Suppressor macrophage treated with lipopolysaccharide for 1 hour (primary cell): ENCODE measurements at regions not wholly inside any gene's neighbourhood (a gene's known extent, or its start where the extent isn't known, plus 50 kb on each side); places are given as distances from the start of the nearest gene placed in this dataset.
"Not testable (repeated sequence)": the region's sequence is repeated elsewhere in the genome, so short reads cannot be mapped to it uniquely, and the experiment has no call there.

Source experiments
- DNase-seq, 3 donors: peaks; one replicate each; pipeline ENCODE4 v3.0.0-alpha.2; 2020 to 2022

DNA sequence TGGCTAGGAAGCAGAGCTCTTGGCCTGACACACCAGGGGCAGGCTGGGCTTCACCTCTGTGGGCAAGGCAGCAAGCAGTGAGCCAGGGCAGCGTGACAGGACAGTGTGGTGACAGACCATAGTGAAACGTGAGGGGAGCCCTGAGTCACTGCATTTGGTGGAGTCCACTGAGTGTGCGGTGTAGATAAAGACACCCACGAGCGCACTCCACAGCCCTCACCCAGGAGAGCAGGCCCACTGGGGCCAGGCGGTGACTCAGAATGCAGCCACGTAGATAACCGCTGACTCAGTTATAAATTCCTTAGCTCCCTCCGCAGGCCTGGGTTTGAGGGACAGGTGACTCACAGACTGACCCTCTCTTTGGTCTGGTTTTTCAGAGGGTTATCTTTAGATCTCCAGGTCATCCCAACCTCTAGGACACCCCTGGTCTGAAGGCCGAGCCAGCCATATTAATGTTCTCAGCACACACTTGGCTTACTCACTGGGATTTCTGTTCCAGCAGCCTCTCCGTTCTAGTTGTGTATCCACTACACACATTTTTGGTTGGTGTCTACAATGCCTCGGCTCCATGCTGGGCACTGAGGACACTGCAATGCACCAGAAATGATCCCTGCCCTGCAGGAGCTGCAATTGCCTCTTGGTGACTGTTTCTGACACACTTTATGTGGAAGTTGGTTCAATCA, 90.2 kb upstream of the TSPAN2 start:
- no peak for DNase-seq

DNA sequence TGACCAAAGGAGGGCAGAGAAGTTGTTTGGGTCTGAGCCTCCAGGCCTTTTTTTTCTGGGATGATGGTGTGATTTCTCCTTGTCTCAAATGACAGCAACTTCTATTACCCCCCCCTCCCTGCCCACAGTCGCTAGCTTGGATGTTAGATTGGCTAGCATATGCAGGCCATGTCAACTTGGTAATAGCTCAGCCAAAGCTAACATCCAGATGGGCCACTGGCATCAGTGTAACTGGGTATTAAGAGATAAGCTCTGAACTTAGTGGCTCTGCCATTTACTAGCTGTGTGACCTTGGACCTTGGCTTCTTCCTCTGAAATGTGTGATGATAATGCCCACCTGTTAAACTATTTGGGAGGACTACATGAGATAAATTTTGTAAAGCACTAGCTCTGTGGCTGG, 86.9 kb upstream of the TSPAN2 start:
- DNase-seq = no peak

DNA sequence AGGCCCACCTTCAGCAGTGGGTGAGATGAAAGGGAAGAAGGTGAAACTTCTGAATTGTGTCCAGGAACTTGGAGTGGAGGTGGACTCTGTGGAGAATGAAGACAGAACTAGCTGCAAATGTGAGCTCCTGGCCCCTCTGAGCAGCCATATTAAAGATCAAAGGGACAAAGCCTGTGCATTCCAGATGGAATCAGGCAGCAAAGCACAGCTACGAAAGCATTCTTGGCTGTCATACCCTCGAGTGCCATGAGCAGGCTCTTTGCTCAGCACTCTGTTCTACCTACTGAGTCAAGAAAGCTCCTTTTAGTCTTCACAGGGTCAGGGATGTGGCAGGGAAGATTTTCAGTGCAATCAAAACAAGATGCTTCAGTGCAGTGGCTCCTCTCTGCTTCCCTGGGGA, 86.3 kb upstream of the TSPAN2 start:
- DNase-seq = no peak

DNA sequence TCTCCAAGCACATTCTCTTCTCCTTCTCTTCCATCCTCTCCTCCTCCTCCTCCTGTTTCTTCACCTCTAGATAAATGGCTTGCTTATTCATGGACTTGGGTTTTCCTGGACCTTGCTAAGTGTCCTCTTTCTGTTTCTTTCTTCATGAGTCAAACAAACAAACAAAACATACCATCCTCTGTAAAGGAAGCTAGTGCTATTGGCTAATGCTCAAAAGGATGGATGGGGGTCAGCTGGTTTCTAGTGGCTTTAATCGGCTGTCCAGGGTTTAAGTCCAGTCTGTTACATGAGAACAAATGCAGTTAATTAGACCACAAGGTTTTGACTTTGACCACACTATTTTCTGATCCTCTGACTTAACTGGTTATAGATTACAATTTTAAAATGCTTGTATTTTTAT, 83.8 kb upstream of the TSPAN2 start:
- no peak for DNase-seq

DNA sequence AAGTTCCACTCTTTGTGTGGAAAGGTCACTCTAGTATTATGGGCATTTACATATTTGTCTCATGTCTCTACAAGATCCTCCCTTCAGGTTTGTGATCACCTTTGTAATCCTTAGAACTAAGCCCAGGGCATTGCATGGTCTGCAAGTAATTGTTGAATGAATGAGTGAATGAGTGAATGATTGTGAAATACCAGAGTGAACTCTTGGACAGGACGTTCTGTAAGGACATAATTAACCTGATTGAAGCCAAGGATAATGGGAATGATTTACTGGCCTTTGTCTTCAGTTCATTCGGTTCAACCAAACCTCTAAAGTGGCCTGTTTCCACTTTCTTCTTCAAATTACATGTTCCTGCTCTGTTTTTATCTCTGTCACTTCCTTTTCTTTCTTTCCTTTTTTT, 83.0 kb upstream of the TSPAN2 start:
- DNase-seq = no peak

DNA sequence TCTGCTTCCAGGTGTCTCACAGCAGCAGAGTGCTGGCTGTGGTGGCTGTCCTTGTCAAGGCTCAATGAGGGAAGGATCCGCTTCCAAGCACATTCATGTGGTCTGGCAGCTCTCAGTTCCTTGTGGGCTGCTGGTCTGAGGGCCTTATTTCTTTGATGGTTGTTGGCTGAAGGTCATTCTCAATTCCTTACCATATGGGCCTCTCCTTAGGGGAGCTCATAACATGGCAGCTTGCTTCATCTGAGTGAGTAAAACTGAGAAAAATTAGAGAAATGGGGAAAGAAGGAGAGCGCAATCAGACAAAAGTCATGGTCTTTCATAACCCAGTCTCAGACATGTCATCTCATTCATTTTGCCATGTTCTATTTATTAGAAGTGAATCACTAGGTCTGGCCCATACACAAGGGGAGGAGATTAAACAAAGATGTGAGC, 81.7 kb upstream of the TSPAN2 start:
- no peak for DNase-seq

DNA sequence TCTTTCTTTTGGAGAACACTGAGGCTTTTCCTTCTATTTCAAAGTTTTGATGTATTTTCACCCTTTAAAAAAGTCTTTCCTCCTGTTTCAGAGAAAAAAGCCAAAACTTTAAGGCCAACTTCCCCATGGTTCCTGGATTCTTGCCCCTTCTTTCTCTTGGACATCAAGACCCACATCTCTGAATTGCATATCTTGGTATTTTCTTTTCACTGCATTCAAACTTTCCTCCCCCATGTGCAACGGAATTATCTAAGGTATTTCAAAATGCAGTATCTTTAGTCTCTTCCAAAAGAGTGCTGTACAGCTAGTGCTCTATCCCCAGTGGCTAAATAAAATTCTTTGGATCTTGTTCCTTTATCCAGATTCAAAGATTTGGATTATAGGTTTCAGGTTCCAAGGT, 81.1 kb upstream of the TSPAN2 start:
- DNase-seq = no peak

DNA sequence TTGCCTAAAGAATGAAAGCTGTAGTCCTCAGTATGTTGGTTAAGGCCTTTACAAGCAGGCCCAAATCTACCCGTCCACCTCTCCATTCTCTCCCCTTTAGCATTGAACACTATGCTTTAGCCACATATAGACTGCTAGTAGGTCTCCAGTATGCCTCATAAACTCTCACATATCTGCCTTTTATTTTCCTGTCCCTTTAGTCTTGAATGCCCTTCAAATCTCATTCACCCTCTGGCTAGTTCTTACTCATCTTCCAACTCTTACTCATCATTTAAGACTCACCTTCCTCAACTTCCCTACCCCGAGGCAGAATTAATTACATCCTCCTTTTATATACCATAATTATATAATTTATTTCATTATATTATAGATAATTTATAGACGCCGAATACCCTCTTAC, 78.7 kb upstream of the TSPAN2 start:
- no peak for DNase-seq

DNA sequence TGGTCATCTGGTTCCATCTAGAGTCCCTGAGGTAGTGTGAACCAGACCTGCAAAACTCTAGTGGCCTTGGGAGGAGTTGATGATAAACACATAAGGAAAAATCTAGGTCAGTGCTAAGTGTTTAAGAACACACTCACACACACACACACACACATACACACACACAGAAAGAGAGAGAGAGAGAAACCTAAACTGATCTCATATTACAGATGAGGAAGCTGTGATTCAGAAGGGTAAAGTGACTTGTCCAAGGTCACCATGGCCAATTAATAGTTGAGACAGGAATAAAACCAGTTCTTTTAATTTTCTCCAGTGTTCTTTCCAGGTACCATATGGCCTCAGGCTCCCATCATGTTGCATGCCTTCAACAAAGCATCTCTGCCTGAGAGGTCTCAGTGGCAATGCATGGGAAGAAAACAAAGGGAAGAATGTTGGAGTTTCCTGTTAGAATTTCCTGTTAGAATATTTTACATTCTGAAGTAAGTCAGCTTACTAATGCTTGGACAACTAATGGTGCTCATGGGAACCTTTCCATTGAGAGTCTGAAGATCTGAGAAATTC, 77.3 kb upstream of the TSPAN2 start:
- no peak for DNase-seq

DNA sequence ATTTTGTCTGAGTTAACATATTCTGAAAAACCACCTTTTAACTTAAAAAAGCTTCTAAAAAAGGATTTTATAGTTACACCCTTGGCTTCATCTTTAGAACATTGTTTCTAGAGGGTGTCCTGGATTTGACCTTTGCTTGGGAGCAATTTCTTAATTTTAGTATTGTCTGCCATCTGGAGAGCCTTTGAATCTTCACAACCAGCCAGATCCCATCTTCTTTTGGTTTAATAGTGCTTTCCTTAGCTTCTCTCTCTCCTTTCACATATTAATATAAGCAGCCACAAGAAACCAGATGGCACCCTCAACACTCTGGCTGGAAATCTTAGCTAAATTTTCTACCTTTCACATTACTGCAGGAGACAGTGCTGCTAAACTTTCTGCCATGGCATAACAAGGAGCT, 76.5 kb upstream of the TSPAN2 start:
- DNase-seq = no peak

DNA sequence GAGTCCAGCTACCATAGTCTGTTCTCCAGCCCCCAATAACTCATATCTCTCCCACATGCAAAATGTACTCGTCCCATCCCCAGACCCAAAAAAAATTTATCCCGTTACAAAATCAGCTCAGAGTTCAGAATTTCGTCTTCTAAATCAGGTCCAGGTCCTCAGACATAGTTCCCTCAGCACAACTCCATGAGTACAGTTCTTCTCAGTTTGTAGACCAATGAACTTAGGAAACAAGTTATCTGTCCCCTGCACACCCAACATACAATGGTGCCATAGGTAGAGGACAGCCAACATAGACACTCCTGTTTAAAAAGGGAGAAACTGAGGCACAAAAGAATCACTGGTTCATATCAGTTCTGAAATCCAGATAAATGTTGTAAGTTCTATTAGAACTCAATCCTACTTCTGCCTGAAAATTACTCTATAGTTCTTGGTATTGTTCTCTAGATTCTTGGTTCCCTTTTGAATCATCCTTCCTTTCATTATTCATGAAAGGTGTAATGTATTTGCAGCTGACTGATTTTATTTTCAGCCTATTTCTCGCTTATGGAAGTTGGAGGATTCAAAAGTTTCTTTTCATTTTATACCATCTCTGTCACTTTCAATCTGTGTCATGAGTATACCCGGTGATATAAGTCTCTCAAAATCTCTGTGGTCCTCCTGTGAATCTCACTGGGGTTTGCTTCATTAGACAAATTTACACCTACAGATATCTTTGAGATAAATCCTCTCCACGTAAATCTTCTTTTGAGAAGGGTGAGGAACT, 75.8 kb upstream of the TSPAN2 start:
- no peak for DNase-seq

DNA sequence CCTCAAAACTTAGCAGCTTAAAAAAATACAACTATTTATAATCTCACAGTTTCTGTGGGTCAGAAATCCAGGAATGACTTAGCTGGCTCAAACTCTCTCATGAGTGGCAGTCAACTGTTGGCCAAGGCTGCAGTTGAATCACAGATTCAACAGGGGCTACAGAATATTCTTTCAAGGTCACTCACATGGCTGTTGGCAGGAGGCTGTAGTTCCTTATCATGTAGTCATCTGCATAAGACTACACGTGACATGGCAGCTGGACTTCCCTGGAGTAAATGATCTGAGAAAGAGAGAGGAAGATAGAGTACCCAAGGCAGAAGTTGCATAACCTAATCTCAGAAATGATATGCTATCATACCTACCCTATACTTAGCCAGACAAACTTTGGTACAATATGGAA, 75.2 kb upstream of the TSPAN2 start:
- DNase-seq = peak in 1 of 3 donors; percentile 17

DNA sequence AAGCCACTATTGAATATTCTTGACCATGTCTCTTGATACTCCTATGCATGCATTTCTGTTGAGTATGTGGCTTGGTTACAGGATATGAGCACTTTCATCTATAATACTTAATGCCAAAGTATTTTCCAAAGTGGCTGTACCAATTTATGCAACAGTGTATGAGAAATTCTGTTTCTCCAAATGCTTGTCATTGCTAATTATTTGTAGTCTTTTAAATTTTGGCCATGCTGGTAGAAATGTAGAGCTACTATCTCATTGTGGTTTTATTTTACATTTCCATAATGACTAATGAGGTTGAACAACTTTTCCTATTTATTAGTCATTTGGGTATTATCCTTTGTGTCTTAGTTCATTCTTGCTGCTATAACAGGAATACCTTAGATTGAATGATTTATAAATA, 71.4 kb upstream of the TSPAN2 start:
- DNase-seq = no peak

DNA sequence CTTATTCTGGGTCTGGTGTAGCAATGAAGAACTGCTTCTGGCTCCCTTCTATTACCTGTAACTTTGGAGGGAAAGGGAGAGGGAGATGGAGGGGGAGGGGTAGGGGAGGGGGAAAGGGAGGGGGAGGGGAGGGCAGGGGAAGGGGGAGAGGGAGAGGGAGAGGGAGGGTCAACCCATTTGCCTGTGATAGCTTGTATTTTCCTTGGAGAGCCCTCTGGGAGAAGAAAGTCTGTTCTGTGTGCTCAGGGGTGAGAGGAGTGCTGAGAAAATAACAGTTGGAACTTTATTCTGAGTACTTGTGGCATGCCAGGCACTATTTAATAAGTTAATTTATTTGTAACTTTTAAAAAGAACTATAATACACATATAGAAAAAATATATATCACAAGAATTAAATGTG, 70.7 kb upstream of the TSPAN2 start:
- no peak for DNase-seq

DNA sequence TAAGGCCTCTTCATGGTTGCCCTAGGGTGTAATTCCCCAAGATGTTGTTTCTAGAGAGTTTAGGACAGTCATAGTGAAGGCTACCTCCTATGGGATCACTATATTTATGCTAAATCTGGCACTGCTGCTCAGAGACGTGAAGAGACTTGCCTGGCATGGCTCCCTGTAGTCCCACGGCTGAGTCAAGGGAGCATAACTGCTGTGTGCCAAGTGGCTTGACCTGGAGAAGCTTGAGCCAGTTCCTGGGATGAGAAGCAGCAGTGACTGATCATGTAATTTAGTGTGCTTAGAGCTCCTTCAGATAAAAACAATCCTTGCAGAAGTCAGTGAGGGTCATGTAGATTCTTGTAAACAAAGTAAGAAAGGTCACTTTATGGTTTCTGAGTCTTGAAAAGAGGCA, 68.9 kb upstream of the TSPAN2 start:
- no peak for DNase-seq

DNA sequence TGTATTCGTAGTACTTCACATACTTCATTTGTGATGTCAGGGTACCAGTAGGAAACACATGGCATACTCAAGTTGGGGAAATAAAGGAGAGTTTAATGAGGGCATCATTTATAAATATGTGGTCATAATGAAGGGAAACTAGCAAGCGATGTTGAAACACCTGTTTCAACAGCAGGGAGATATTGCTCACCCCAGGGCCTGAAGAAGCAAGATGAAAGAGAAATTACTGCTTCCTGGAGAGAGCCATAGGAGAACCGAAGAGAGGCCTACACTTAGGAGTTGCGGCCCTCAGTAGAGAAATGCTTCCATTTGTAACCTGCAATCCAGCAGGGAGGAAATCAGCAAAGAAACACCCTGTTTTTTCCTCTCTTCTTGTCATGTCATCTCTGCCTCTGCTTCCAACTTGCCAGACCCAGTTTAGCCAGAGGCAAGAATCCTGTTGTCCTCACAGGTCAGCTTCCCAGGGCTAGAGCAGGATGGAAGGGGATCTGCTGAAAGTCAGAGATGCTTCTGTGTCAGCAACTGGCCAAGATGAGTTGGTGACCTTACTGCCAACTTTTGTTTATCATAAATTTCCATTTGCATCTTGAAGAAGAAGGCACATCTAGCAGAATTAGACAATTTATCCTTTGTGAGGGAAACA, 67.6 kb upstream of the TSPAN2 start:
- no peak for DNase-seq

DNA sequence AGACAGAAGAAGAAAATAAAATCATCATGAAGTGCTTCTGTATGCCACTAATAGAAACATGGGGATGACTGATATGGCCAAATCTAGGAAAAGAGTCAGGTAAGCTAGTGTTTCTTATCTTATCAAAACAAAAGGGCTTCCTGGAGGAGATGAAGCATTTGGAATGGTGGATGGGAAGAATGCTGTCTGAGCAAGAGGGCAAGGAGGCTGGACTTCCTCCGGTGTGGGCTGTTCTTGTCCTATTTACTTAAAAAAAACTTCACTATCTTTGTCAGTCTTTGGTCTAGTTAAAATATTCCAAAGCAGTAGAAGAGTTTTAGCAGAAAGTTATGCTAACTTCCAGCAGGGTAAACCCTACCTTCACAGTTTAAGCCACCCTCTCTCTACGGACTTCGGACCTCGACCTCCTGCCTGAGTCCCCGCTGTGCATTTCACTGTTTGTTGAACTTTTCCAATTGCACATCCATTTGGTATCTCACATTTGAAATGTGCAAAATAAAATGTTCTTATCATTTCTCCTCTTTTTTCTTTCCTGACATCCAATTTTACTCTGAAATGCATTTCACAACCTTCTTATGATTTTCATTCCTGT, 64.8 kb upstream of the TSPAN2 start:
- DNase-seq = no peak

DNA sequence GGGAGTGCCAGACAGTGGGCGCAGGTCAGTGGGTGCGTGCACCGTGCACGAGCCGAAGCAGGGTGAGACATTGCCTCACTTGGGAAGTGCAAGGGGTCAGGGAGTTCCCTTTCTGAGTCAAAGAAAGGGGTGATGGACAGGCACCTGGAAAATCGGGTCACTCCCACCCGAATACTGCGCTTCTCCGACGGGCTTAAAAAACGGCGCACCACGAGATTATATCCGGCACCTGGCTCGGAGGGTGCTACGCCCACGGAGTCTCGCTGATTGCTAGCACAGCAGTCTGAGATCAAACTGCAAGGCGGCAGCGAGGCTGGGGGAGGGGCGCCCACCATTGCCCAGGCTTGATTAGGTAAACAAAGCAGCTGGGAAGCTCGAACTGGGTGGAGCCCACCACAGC, 58.6 kb upstream of the TSPAN2 start:
- not testable (repeated sequence) for DNase-seq

DNA sequence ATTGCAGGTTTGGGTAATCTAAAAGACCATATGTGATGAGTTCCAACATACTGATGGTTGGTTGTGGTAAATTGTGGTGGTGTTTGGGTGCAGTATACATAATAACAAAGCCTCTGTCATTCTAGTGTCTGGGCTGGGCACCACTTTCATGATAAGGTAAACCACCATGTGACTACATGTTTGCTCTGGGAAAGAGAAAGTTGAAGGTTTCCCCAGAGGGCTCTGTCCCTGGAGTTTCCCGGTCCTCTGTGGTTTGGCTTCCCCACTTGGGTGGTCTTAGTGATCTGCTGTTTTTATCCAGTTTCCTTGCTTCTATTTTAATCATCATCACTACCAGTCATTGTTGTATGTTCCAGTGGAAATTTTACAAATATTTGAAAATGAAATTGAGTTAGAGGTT, 55.9 kb upstream of the TSPAN2 start:
- no peak for DNase-seq

DNA sequence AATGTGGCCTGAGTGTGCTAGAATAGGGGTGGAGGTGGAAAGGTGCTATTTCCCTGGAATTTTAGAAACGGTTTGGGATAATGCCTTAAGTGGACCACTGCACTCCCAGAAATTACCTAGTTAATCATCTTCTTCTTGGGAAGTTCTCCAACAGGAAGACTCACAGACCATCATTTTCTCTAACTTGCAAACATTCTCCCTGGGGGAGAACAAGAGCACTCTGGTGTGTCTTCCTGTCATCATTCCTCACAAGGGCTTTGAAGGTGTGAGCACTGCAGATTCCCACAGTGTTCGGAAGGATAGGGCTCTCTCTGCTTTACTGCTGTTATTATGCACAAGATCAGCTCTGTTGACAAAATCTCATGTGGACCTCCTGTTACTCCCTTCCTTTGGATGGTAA, 54.9 kb upstream of the TSPAN2 start:
- DNase-seq = no peak

DNA sequence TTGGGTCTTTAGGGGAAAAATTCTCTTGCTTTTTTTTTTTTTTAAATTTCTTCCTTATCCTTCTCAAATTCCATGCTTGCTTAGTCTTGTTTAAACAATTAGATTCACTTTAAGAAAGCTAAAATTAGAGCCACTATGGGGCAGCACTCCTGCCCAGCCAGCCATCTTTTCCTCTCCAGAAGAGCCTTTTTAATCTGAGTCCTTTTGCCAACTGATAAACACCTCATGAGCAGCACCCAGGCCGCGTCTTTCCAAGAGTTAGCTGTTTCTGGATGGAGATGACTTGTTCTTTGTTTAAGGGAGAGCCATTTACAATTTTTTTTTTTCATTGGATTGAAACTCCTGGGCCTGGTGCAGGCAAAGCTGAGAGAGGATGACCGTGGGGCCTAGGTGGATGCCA, 53.3 kb upstream of the TSPAN2 start:
- DNase-seq = no peak

DNA sequence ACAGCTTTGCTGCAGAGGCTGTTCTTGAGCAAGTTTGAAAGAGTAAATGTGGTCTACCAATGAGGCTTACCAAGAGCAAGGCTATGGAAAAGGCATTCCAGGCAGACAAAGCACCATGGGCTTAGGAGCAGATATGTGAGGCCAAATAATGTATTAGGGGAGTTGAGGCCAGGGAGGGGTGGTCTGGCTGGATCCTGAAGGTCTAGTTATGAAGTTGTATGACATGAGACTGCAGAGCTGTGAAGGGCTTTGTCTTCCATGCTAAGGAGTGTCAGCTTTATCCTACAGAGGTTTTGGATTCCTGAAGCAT, 51.8 kb upstream of the TSPAN2 start:
- DNase-seq = no peak

DNA sequence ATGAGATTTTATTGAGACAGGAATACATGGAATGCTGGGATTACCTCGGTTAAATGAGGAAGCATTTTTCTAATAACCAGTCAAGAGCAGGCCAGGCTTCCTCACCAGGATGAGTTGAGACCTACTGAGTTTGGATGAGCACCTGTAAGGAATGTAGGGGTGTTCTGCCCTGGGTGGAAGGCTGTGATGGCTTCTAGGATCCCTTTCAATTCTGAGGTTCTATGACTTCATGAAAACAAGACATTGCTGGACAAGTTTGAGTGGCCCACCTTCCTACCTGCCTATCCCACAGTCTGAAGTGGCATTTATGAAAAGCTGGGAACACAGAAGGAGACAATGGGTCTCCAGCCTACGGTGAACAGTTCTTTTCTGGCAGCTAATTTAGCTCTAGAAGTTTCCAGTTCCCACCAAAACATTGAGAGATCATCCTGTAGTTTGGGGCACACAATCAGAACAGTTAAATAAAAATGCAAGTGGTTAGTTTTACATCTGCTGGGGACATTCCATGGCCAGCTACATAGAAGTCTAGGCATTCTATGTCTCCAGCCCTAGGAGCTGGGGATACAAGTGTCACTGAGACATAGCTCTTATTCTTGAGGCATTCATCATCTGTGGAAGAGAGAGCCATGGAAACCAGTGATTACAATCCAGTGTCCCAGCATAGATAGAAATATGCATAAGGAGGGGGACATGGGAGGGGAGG, 51.3 kb upstream of the TSPAN2 start:
- DNase-seq = no peak
